ENCODE measurements at regions not wholly inside any gene's neighbourhood (a gene's known extent, or its start where the extent isn't known, plus 50 kb on each side); places are given as distances from the start of the nearest gene placed in this dataset.

DNA sequence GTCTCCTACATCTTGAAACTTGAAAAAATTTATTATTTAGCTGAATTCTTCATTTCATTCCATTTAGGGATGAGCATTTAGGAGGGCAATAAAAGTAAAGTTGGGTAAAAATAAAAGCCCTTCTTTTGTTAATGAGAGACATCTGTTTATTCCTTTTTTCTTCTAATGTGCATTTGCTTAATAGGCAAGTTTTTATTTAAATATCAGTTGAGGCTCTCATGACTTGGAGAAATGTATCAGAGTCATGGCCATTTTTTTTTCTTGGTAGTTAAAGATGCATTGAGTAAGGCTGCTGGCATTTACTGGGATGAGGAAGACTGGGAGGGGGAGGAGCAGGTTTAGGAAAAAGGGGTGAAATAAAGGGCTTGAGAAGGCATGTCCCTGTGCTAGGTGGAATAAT, 609.9 kb upstream of the TMEM132C start:
- no peaks in the 10 kb centered on the region for H3K36me3 Mint-ChIP-seq (ENCODE audit: insufficient read depth, unreplicated experiment)
- H3K27ac Mint-ChIP-seq (ENCODE audit: low read depth, unreplicated experiment), result no peak overlapping the region
- peaks cover 26% of the 10 kb centered on the region for H3K9me3 Mint-ChIP-seq (ENCODE audit: unreplicated experiment)
- H3K4me1 Mint-ChIP-seq (ENCODE audit: insufficient read depth, unreplicated experiment), result no peaks in the 10 kb centered on the region
- no TSS peak for BruUV-seq (replicated peaks)
- H3K27me3 Mint-ChIP-seq (ENCODE audit: insufficient read depth, unreplicated experiment), result no peaks in the 10 kb centered on the region
- ChIA-PET CTCF (no interaction called here), POLR2A (no interaction called here)
- no peak for DNase-seq (ENCODE audit: unreplicated experiment)
- TF ChIP-seq, protein P1, sequence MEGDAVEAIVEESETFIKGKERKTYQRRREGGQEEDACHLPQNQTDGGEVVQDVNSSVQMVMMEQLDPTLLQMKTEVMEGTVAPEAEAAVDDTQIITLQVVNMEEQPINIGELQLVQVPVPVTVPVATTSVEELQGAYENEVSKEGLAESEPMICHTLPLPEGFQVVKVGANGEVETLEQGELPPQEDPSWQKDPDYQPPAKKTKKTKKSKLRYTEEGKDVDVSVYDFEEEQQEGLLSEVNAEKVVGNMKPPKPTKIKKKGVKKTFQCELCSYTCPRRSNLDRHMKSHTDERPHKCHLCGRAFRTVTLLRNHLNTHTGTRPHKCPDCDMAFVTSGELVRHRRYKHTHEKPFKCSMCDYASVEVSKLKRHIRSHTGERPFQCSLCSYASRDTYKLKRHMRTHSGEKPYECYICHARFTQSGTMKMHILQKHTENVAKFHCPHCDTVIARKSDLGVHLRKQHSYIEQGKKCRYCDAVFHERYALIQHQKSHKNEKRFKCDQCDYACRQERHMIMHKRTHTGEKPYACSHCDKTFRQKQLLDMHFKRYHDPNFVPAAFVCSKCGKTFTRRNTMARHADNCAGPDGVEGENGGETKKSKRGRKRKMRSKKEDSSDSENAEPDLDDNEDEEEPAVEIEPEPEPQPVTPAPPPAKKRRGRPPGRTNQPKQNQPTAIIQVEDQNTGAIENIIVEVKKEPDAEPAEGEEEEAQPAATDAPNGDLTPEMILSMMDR (IDR thresholded peaks at IDR 0.05; ENCODE audit: unreplicated experiment), result no peak
- intact Hi-C loops (cut with micrococcal nuclease), result no loop called here
- H3K4me3 Mint-ChIP-seq (ENCODE audit: unreplicated experiment), result no peak overlapping the region

DNA sequence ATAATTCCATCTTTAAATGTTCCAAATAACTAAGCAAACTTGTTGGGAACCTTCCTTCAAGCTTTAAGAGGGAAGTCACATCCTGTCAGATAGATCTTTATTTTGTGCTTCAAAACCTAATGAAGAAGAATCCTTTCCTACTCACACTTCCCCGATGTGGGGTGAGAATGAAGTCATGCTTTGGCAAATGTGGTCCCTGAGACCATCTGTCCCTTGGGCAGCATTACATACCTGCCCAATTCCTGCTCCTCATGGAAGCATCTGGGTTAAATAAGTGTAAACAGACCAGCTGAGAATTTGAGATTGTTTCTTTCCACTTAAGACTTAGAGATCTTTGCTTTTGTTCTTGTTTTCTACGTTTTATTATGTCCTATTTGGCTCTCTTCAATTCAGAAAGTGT, 606.0 kb upstream of the TMEM132C start:
- no peaks in the 10 kb centered on the region for H3K36me3 Mint-ChIP-seq (ENCODE audit: insufficient read depth, unreplicated experiment)
- ChIA-PET POLR2A (no interaction called here), CTCF (no interaction called here)
- H3K27ac Mint-ChIP-seq (ENCODE audit: low read depth, unreplicated experiment), result no peak overlapping the region
- peaks cover 22% of the 10 kb centered on the region for H3K9me3 Mint-ChIP-seq (ENCODE audit: unreplicated experiment)
- H3K4me3 Mint-ChIP-seq (ENCODE audit: unreplicated experiment), result no peak overlapping the region
- H3K4me1 Mint-ChIP-seq (ENCODE audit: insufficient read depth, unreplicated experiment), result no peaks in the 10 kb centered on the region
- TF ChIP-seq, protein P1 (IDR thresholded peaks at IDR 0.05; ENCODE audit: unreplicated experiment), result no peak
- DNase-seq (ENCODE audit: unreplicated experiment), result no peak
- no TSS peak for BruUV-seq (replicated peaks)
- intact Hi-C loops (cut with micrococcal nuclease), result no loop called here
- no peaks in the 10 kb centered on the region for H3K27me3 Mint-ChIP-seq (ENCODE audit: insufficient read depth, unreplicated experiment)

DNA sequence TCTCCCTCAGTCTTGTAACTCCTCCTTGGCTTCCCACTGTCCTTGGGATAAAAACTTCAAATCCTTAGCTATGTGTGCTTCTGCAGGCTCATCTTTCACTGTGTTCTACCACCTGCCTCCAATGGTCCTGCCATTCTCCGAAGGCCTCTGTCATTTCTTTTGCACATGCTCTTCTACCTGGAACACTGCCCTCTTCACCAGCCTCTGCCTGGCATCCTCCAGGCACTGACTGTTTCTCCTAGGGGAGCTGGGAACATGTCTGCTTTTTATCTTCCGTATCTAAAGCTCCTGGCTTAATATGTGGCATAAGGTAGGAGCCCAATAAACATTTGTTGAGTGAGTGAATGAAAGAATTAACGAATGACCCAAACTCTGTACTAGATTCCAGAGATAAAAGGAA, 603.3 kb upstream of the TMEM132C start:
- POLR2A ChIA-PET, result interaction anchor here (0.5 kb wide), 1 partner anchor 815 kb away, joined by 3 read pairs; no protein-coding TSS in a partner anchor
- no peaks in the 10 kb centered on the region for H3K27me3 Mint-ChIP-seq (ENCODE audit: insufficient read depth, unreplicated experiment)
- CTCF ChIA-PET, result interaction anchor here (1.2 kb wide), 1 partner anchor 15 kb away, joined by 4 read pairs; no protein-coding TSS in a partner anchor
- no peak overlapping the region for H3K4me3 Mint-ChIP-seq (ENCODE audit: unreplicated experiment)
- H3K9me3 Mint-ChIP-seq (ENCODE audit: unreplicated experiment), result peaks cover 11% of the 10 kb centered on the region
- TF ChIP-seq, protein P1 (IDR thresholded peaks at IDR 0.05; ENCODE audit: unreplicated experiment), result no peak
- no peaks in the 10 kb centered on the region for H3K36me3 Mint-ChIP-seq (ENCODE audit: insufficient read depth, unreplicated experiment)
- H3K4me1 Mint-ChIP-seq (ENCODE audit: insufficient read depth, unreplicated experiment), result no peaks in the 10 kb centered on the region
- BruUV-seq (replicated peaks), result no TSS peak
- no peak for DNase-seq (ENCODE audit: unreplicated experiment)
- intact Hi-C loops (cut with micrococcal nuclease), result no loop called here
- no peak overlapping the region for H3K27ac Mint-ChIP-seq (ENCODE audit: low read depth, unreplicated experiment)

DNA sequence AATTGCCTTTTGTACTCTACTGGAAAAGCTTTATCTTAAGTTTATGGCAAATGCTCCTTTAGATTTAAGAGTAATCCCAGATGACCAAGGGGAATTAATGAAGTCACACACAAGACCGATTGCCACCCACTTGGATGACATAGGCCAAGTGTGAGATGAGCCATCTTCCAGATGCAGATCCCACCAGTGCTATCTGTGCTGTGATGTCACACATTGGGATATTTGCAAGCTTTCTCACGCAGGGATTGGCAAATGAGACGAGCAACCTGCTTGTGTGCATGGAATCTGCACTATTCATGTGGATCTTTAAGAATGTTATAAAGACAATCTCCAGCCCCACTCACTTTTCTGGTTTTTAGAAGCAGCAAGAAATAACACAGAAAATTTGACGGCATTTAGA, 602.1 kb upstream of the TMEM132C start:
- Mint-ChIP-seq H3K4me1 (ENCODE audit: insufficient read depth, unreplicated experiment) (no peaks in the 10 kb centered on the region), H3K36me3 (ENCODE audit: insufficient read depth, unreplicated experiment) (no peaks in the 10 kb centered on the region), H3K4me3 (ENCODE audit: unreplicated experiment) (no peak overlapping the region), H3K27ac (ENCODE audit: low read depth, unreplicated experiment) (no peak overlapping the region), H3K9me3 (ENCODE audit: unreplicated experiment) (peaks cover 14% of the 10 kb centered on the region), H3K27me3 (ENCODE audit: insufficient read depth, unreplicated experiment) (no peaks in the 10 kb centered on the region)
- no peak for DNase-seq (ENCODE audit: unreplicated experiment)
- ChIA-PET POLR2A (no interaction called here), CTCF (interaction anchor here (0.8 kb wide), 1 partner anchor 28 kb away, joined by 3 read pairs; no protein-coding TSS in a partner anchor)
- BruUV-seq (replicated peaks), result no TSS peak
- TF ChIP-seq, protein P1 (IDR thresholded peaks at IDR 0.05; ENCODE audit: unreplicated experiment), result no peak
- intact Hi-C loops (cut with micrococcal nuclease), result no loop called here
